Activated CD4-positive, alpha-beta T cell treated with anti-CD3 and anti-CD28 coated beads, Interleukin-2, amount 50 U/mL, for 48 hours (primary cell): ENCODE measurements at regions not wholly inside any gene's neighbourhood (a gene's known extent, or its start where the extent isn't known, plus 50 kb on each side); places are given as distances from the start of the nearest gene placed in this dataset.
A peak's percentile ranks its signal among the peaks of the same experiment; 100 is the strongest.

Experiments used
- DNase-seq, 2 experiments: peaks; one replicate each; pipeline ENCODE4 v3.0.0-alpha.2; 2020

GRCh38 chr17:34156741-34157589, 98.1 kb upstream of the CCL2 start:
- DNase-seq, result no peak

GRCh38 chr17:34161690-34162089, 93.4 kb upstream of the CCL2 start:
- DNase-seq, result no peak

GRCh38 chr17:34163123-34163522, 92.0 kb upstream of the CCL2 start:
- no peak for DNase-seq

GRCh38 chr17:34163646-34164045, 91.4 kb upstream of the CCL2 start:
- no peak for DNase-seq

- no peak for DNase-seq
Observed at GRCh38 chr17:34164837-34165236, 90.2 kb upstream of the CCL2 start.

GRCh38 chr17:34166352-34166751, 88.7 kb upstream of the CCL2 start:
- no peak for DNase-seq

GRCh38 chr17:34167354-34167753, 87.7 kb upstream of the CCL2 start:
- DNase-seq, result no peak

- no peak for DNase-seq
Observed at GRCh38 chr17:34168989-34169388, 86.1 kb upstream of the CCL2 start.

- no peak for DNase-seq
Observed at GRCh38 chr17:34169496-34169895, 85.6 kb upstream of the CCL2 start.

GRCh38 chr17:34171245-34171818, 83.8 kb upstream of the CCL2 start:
- DNase-seq, result peak; percentile 54 to 62

GRCh38 chr17:34172390-34172918, 82.6 kb upstream of the CCL2 start:
- no peak for DNase-seq

GRCh38 chr17:34173241-34173640, 81.8 kb upstream of the CCL2 start:
- DNase-seq, result no peak

- DNase-seq, result no peak
Observed at GRCh38 chr17:34174496-34174895, 80.6 kb upstream of the CCL2 start.

- DNase-seq, result no peak
Observed at GRCh38 chr17:34176440-34176839, 78.6 kb upstream of the CCL2 start.

GRCh38 chr17:34177642-34178041, 77.4 kb upstream of the CCL2 start:
- no peak for DNase-seq

GRCh38 chr17:34178092-34178491, 77.0 kb upstream of the CCL2 start:
- no peak for DNase-seq

GRCh38 chr17:34182036-34182803, 72.9 kb upstream of the CCL2 start:
- DNase-seq, result no peak

- DNase-seq, result no peak
Observed at GRCh38 chr17:34195987-34196386, 59.1 kb upstream of the CCL2 start.

- DNase-seq, result no peak
Observed at GRCh38 chr17:34198519-34198918, 56.6 kb upstream of the CCL2 start.

GRCh38 chr17:34199454-34199853, 55.6 kb upstream of the CCL2 start:
- DNase-seq, result no peak

GRCh38 chr17:34199932-34200534, 55.1 kb upstream of the CCL2 start:
- DNase-seq, result peak; percentile 66 to 75

GRCh38 chr17:34201225-34201624, 53.9 kb upstream of the CCL2 start:
- no peak for DNase-seq

GRCh38 chr17:34201767-34202166, 53.3 kb upstream of the CCL2 start:
- DNase-seq, result no peak
